ENCODE measurements at regions not wholly inside any gene's neighbourhood (a gene's known extent, or its start where the extent isn't known, plus 50 kb on each side); places are given as distances from the start of the nearest gene placed in this dataset.

DNA sequence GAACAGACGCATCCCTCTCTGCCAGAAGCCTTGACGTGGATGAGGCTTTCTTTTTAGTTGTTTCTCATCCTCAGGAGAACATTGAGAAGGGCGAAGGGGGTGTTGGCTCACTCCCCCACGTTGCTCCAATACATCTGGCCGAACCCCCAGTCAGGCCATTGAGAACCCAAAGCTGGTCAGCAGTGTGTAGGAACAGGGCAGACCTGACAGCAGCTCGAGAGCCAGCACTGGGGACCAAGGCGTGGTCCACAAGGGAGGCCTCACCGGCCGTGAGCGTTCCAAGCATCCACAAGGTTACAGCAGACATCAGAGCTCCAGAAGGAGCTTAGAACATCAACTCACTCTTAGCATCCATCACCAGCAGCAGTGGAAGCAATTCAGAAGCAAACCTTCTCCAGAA, 387.9 kb upstream of the ARID1B start:
- TF ChIP-seq, protein P1, sequence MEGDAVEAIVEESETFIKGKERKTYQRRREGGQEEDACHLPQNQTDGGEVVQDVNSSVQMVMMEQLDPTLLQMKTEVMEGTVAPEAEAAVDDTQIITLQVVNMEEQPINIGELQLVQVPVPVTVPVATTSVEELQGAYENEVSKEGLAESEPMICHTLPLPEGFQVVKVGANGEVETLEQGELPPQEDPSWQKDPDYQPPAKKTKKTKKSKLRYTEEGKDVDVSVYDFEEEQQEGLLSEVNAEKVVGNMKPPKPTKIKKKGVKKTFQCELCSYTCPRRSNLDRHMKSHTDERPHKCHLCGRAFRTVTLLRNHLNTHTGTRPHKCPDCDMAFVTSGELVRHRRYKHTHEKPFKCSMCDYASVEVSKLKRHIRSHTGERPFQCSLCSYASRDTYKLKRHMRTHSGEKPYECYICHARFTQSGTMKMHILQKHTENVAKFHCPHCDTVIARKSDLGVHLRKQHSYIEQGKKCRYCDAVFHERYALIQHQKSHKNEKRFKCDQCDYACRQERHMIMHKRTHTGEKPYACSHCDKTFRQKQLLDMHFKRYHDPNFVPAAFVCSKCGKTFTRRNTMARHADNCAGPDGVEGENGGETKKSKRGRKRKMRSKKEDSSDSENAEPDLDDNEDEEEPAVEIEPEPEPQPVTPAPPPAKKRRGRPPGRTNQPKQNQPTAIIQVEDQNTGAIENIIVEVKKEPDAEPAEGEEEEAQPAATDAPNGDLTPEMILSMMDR (conservative IDR thresholded peaks at IDR 0.05 in 1 of 2, IDR thresholded peaks at IDR 0.05 in 1 of 2; ENCODE audit: extremely low read depth in 1 of 2, insufficient read depth in 1 of 2, low read depth in 1 of 2, low read length in 2 of 2) = no peak
- TF ChIP-seq EZH2 (IDR thresholded peaks at IDR 0.05; ENCODE audit: borderline replicate concordance, low read length) = no peak

Data from mammary epithelial cell (primary cell).